H1 (cell line): ENCODE measurements at regions not wholly inside any gene's neighbourhood (a gene's known extent, or its start where the extent isn't known, plus 50 kb on each side); places are given as distances from the start of the nearest gene placed in this dataset.

Experiments used
- ATF3 ChIP-seq: IDR thresholded peaks from 2 replicates; pipeline ENCODE4 v1.6.1; 2011; ENCODE audit warnings: low read depth, mild to moderate bottlenecking, low read length; ENCODE audit not compliant: insufficient read depth
- CEBPB ChIP-seq: IDR thresholded peaks from 2 replicates; pipeline ENCODE4 v1.6.1; 2012; ENCODE audit warnings: low read depth, low read length
- CREB1 ChIP-seq: IDR thresholded peaks from 2 replicates; pipeline ENCODE4 v1.6.1; 2012; ENCODE audit warnings: inconsistent platforms
- EP300 ChIP-seq, 2 experiments: IDR thresholded peaks; 1 replicate in 1 of 2; 2 replicates in 1 of 2; pipeline ENCODE4 v1.6.1; 2011 to 2012; ENCODE audit warnings: low read depth in 2 of 2, low read length in 2 of 2, mild to moderate bottlenecking in 2 of 2, borderline replicate concordance in 1 of 2, inconsistent platforms in 1 of 2, moderate library complexity in 1 of 2
- JUN ChIP-seq: IDR thresholded peaks from 2 replicates; pipeline ENCODE4 v1.6.1; 2011; ENCODE audit warnings: low read depth, mild to moderate bottlenecking, improper control_type of control experiment, low read length
- POLR2A ChIP-seq, 2 experiments: IDR thresholded peaks; 1 replicate in 1 of 2; 2 replicates in 1 of 2; pipeline ENCODE4 v1.6.1; 2011; ENCODE audit warnings: low read depth in 2 of 2, low read length in 2 of 2, mild to moderate bottlenecking in 2 of 2; ENCODE audit errors: control extremely low read depth in 1 of 2
- RAD21 ChIP-seq, 2 experiments: IDR thresholded peaks in 1 of 2; conservative IDR thresholded peaks in 1 of 2; 2 replicates each; pipeline ENCODE4 v1.6.1; 2011; ENCODE audit warnings: low read depth in 2 of 2, low read length in 2 of 2, improper control_type of control experiment in 1 of 2, inconsistent platforms in 1 of 2, mild to moderate bottlenecking in 1 of 2, moderate library complexity in 1 of 2
- ZNF274 ChIP-seq: IDR thresholded peaks from 2 replicates; pipeline ENCODE4 v1.7.0; 2012; ENCODE audit warnings: low read length, borderline replicate concordance; ENCODE audit errors: extremely low read depth
- TF ChIP-seq, protein P1 (sequence below), 3 experiments: IDR thresholded peaks; 1 replicate in 2 of 3; 2 replicates in 1 of 3; pipeline versions ENCODE4 v1.5.1 to v1.6.1; 2011; ENCODE audit warnings: low read length in 3 of 3, mild to moderate bottlenecking in 3 of 3, inconsistent platforms in 2 of 3, low read depth in 1 of 3, moderate library complexity in 1 of 3; ENCODE audit not compliant: insufficient read depth in 1 of 3; ENCODE audit errors: control extremely low read depth in 1 of 3

- TF ChIP-seq CREB1 (no peak), CEBPB (no peak), JUN (no peak), ZNF274 (no peak), EP300 (IDR thresholded peaks at IDR 0.05; ENCODE audit: borderline replicate concordance in 1 of 2, low read depth in 2 of 2, low read length in 2 of 2) (no peak), POLR2A (IDR thresholded peaks at IDR 0.05; ENCODE audit: control extremely low read depth in 1 of 2, low read depth in 2 of 2, low read length in 2 of 2) (no peak), RAD21 (IDR thresholded peaks at IDR 0.05 in 1 of 2, conservative IDR thresholded peaks at IDR 0.05 in 1 of 2; ENCODE audit: low read depth in 2 of 2, low read length in 2 of 2) (no peak), ATF3 (no peak)
- TF ChIP-seq, protein P1, sequence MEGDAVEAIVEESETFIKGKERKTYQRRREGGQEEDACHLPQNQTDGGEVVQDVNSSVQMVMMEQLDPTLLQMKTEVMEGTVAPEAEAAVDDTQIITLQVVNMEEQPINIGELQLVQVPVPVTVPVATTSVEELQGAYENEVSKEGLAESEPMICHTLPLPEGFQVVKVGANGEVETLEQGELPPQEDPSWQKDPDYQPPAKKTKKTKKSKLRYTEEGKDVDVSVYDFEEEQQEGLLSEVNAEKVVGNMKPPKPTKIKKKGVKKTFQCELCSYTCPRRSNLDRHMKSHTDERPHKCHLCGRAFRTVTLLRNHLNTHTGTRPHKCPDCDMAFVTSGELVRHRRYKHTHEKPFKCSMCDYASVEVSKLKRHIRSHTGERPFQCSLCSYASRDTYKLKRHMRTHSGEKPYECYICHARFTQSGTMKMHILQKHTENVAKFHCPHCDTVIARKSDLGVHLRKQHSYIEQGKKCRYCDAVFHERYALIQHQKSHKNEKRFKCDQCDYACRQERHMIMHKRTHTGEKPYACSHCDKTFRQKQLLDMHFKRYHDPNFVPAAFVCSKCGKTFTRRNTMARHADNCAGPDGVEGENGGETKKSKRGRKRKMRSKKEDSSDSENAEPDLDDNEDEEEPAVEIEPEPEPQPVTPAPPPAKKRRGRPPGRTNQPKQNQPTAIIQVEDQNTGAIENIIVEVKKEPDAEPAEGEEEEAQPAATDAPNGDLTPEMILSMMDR (IDR thresholded peaks at IDR 0.05; ENCODE audit: control extremely low read depth in 1 of 3, insufficient read depth in 1 of 3, low read depth in 1 of 3, low read length in 3 of 3), result no peak
Observed at GRCh38 chr16:80912651-80913050, 94.0 kb downstream of the CMC2 start.
